HL-60/S4 (cell line): ENCODE measurements at regions not wholly inside any gene's neighbourhood (a gene's known extent, or its start where the extent isn't known, plus 50 kb on each side); places are given as distances from the start of the nearest gene placed in this dataset.

Experiments
- in situ Hi-C: fragments of 300-500 bp; cut with MboI; formaldehyde crosslinking; loops from 2 replicates; pipeline ENCODE4 v1.14.3; 2022; ENCODE audit warnings: low sequenced_read_pairs

DNA sequence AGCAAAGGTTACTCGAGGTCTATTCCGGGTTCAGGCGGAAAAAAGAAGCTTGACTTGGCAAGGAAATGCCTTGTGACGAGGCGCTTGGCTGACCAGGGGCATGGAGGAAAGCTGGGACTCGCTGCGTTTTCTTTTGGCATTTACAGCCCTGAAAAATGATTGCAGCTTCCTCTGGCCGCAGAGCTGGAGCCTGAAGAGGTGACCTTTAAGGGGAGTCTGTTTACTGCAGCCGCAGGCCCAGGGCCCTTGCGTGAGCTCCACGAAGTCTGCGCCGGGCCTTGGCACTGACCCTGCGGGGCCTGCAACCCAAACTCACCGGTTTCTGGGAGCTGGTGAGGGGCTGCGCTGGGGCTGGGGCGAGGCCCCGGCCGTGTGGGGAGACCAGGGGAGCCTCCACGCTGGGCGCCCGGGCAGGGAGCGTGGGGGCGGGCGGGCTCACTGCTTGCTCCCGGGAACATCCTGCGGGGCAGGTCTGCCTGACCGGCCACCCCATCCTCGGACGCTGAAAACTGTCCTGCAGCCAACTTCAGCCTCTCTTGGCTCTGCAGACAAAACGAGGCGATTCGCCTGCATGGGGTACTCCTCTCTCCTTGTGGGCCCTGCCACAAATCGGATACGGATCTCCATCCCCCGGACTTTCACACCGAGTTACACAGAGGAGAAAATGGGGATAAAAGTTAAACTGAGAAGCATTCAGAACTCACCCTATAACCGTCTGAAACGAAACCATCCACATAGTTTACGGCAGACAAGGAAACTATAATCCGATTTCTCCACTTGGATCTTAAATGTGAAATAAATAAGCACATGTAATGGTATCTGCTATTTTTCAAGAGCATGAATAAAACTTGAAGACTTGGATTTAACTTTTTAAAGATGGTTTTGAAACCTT lies 206.3 kb upstream of the FOXF1 start:
- in situ Hi-C loops: no loop called here

DNA sequence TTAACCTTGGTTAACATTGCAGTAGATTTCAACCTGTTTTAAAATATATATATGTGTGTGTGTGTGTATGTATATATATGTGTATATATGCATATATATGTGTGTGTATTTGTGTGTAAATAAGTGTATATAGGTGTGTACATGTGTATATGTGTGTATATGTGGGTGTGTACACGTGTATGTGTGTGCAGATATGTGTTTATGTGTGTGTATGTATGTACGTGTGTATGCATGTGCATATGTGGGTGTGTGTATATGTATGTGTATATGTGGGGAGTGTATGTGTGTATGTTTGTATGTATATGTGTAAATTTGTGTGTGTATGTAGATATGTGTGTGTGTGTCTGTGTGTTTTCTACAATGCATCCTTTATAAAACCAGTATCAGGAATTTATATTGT lies 205.5 kb upstream of the FOXF1 start:
- in situ Hi-C loops: no loop called here

DNA sequence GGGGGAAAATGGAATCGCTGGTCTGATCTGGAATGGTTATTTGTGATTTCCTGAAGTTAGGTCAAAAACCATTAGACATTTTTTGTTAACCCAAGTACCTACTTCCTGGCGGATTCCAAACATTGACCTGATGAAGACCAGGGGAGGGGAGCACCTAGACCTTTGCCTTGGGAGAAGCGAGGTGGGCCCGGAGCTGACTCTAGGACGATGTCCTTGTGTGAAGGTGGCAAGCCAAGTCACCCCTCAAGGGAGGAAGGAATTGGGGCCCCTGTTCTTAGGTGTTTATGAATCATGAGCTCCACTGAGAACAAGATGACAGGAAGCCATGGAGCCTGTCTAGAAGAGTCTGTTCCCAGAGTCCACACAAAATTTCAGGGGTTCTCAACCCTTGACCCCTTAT lies 204.9 kb upstream of the FOXF1 start:
- in situ Hi-C loops: no loop called here

DNA sequence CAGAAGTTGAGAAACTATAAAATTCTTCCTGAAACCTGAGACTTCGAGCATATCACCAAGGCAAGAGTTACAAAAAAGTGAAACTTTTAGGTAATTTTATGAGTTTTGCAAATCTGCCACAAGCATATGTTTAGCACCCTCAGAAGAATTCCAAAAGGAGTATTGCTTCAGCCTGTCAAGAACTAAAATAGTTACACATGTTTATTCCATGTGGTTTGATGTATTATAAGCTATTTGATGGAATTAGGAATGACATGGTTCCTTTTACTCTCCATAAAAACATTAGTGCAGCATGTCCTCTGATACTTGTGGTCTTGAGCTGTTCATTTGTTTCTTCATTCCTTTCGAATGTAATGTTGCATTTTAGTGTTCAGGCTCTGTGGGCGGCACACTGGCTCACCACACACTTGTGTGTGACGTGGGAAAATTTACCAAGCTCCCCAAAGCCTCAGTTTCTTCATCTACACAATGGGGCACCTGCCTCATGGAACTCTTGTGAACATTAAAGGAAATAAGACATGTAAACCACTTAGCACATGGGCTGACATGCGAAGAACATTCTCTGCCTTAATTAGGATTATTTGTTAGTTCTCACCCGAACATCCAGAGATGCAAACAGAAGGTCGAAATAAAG lies 204.2 kb upstream of the FOXF1 start:
- in situ Hi-C loops: no loop called here

DNA sequence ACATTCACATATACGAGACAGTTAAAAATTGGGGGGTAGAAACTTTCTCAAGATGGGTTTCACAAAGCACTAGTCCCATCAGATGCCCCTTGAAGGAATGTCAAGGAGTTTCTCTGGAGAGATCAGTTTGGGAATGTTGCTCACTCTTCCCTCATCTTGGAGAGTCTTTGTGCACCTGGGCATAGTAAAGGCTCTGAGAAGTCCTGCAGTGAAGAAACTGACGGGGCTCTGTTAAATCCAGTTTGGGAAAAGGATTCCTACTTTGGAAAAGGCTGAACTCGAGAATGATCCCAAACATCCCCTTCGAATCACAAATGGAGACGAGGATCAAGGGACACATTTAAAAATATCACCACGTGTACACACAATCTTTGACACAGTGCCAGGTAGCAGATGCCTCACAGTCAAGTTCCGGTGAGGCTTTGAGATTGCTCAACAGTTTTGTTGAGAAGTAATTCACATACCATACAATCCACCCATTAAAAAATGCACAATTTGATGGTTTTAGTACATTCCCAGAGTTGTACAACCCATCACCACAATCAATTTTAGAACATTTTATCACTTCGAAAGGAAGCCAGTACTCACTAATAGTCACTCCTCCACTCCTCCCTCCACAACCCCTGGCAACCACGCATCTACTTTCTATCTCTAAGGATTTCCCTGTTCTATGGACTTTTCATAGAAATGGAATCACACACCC lies 203.4 kb upstream of the FOXF1 start:
- in situ Hi-C loops: no loop called here

DNA sequence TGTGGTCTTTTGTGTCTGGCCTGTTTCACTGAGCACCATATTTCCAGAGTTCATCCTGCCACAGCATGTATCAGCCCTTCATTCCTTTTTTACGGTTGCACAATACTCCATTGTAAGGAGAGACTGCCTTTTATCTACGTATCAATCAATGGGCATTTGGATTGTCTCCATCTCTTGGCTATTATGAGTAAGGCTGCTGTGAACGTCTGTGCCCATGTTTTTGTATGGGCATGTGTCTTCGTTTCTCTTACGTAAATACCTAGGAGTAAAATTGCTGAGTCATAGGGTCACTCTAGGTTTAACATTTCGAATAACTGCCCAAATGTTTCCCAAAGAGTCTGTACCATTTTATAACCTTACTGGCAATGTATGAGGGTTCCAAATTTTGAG lies 202.8 kb upstream of the FOXF1 start:
- in situ Hi-C loops: no loop called here

DNA sequence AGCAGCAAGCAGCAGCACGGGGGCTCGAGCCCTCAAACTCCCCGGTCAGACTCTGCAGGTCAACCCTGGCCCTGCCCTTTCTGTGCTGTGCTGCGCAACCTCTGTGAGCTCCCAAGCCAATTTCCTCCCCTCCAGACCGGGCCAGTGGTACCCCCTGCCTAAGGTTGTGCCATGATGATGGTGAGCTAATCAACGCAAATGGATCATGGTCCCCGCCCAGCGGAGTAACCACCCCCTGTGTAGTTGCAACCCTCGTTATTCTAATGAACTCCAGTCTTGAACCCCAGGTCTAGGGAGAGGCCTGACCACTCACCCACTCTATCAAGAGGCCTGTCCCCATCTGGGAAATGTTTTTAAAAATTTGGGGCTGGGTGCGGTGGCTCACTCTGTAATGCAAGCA lies 201.8 kb upstream of the FOXF1 start:
- in situ Hi-C loops: no loop called here

DNA sequence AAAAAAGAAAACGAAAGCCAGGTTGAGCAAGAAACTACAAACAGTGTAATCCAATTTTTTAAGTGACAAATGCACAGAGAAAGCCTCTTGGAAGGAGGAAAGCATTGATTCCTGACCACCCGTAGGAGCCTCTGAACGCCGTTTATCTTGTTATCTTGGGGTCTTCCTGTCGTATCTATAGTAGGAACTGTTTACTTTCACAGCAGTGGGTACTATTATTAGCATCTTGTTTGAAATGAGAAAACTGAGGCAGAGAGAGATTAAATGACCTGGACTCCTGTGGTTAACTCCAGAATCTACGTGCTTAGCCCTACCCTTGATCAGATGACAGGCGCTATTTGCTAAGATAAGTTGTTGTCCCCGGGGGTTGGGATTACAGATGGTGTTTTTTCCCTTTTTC lies 196.7 kb upstream of the FOXF1 start:
- in situ Hi-C loops: no loop called here

DNA sequence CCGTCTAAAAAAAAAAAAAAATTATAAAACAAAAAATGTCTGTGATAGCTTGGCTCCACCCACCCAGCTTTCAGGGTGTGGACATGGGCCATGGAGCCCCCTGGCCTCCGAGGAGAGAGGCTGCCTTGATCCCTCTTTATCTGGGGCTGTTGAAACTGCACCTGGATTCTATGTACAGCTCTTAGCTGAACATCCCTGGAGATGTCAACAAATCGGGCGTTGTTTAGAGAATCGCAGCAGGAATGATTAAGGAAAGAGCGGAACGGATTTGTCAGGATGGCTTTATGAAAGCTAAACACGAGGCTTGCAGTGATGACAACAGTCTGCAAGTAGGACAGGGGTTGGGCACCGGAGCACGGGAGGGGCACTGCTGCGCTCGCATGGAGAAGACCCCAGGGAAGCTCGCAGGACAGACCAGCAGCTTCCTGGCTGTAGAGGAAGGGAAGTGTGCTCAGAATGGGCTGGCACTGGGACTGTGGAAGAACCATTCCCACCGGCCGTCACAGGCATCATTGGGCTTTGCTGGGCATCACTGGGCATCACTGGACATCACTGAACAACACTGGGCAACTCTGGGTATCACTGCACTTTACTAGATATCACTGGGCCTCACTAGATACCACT lies 195.8 kb upstream of the FOXF1 start:
- in situ Hi-C loops: no loop called here

DNA sequence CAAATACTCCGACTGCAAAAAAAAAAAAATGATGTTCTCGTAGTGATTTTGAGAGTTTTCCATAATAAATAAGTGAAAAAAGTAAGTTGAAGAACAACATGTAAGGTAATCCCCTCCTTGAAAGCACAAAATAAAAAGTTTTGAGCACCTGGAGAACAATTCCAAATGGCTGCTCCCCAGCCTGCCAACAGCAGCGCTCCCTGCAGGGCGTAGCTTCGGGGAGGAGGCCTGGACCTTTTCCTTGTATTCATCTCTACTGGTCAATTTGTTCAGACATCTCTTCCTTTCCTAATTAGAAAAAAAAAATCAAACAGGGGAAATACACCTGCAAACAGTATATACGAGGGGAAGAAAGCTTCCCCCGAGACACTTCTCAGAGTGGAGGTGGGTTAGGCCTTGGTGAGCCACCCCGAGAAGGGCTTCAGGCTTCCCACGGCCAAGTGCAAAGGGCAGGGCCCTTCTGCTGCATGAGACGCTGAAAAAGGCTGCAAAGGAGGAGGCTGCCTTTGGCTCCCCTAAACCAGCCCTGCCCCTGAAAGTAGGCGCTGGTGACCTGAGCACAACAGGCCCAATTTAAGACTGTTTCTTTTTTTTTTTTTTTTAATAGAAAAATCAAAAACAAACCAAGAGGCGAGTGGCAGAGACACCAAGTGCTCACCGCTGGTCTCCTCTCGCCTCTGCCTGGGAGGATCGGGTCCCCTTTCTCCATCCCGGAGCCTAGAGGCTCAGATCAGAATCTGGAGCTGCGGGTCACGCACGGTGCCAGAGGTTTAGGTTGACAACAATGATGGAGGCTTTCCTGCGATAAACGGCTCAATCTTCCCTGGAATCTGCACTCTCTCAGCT lies 193.1 kb upstream of the FOXF1 start:
- in situ Hi-C loops: no loop called here

DNA sequence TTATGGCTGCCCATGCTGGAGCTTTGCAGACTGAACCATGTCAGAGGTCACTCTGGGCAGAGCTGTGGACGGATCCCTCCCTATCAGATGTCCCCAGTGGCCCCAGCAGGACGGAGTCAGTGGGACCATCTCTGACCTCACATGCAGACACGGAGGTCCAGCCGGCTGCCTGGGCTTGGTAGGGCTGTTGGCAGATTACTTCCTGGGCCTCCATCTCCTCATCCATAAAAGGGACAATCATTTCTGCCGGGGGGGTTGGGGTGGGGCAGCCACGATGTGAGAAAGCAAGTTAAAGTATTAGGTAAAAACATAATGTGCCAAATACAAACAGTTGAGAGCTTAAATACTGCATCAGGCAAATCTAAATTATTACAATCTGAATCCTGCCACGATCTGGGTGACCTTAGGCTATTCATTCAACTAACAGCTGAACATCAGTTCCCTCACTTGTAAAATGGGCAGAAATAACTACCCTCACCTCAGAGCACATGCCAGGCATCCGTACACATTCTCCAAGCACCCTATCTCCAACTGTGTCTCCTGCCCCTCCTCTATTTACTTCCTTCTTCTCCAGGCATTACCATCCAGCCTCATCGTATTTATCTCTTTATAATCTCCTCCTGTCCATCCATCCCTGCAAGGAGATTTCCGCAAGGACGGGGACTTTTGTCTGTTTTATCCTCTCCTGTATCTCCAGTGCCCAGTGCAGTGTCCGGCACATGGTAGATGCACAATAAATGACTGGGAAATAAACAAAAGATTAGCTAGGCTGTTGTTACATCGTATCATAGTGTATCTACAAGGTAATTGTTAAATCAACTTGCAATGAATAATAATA lies 192.3 kb upstream of the FOXF1 start:
- in situ Hi-C loops: no loop called here

DNA sequence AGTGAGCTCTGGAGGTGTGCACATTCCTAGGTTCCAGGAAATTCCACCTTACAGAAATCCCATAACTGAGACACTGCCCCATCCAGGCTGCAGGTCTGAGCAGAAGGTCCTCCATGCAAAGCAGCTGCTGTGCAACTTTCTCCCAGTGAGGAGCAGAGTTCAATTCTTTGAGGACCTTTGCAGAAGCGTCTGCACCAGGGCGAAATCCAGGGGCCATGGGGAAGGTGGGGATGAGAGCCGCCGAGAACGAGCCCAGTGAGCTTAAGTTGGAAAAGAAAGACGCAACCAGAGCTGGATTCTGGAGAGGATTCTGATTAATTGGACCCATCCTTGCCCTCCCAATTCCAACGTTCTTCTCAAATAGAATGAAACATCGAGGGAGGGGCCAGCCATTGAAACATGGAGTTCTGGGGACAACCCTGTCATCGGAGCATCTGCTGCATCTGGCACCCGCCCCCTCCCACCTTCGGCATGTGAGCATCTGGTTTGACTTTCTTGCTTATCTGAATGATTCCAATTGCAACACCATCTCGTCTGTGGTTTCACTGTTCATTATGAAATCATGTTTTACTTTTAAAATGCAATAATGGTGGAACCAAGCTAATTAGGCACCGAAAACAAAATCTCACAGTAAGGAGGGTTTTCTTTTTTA lies 190.6 kb upstream of the FOXF1 start:
- in situ Hi-C loops: no loop called here

DNA sequence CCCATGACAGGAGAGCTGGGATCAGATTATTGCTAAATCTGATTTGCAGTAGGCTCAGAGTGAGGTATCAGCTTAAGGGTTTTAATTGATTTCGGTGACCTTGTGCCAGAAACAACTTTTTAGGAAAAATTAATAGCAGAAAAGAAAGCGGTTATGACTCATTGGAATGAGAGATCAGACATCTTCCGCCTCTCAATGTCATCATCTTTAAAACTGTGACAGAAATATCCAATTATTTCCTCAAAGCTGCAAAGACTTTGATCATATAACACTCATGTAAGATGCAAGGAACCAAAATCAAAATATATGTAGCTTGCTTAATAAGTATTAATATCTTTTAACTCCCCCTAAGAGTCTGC lies 190.1 kb upstream of the FOXF1 start:
- in situ Hi-C loops: no loop called here

DNA sequence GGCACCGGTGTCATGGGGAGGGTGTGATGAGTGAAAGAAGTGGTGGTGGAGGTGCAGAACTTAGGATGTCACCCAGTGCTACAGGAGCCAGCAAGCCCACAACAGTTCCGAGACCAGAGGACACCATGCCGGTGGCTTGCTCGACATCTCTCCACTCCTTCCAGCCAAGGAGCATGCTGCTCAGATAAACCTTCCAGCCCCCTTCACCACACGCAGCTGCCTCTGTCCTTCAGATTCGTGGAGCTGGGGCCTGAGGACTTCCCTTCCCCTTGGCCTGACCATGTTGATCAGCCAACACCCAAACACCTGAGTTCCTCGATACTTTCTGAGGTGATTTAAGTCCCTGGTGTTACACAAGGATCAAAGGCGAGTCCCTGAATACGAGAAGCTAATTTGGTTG lies 188.8 kb upstream of the FOXF1 start:
- in situ Hi-C loops: no loop called here

DNA sequence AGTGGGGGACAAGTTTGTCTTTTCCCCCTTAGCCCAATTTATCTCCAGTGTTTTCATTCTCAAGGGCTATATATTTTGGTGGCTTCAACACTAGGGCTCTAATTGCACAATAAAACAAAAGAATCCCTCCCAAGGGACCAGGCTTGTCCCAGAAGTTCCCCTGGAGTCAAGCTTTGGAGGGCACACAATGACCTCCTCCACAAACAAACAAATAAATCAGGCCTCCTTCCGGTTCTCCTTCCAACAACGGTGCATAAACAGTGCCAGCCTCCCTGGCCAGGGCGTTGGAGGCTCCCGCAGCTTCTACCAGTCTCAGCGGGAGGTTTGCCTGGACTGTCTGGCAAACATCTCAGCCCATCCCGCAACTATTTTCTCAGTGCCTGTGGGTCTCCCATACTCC lies 188.0 kb upstream of the FOXF1 start:
- in situ Hi-C loops: no loop called here

DNA sequence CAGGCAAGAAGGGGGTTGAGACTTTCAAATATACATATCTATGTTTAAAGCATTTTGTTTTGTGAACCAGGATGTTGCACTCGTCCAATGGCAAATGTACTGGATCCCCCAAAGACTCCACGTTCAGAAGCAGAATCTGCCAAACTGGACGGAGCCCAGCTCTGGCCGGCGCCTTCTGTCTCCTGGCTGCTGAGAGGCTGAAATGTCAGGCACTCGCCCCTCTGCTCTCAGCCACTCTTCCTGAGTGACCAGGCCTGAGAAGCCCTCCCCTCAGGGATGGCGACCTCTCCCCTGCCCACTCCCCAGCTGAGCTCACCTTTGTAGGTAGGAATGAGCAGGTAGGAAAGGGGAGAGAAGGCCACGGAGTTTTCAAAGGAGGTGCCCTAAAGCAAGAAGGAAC lies 187.5 kb upstream of the FOXF1 start:
- in situ Hi-C loops: no loop called here

DNA sequence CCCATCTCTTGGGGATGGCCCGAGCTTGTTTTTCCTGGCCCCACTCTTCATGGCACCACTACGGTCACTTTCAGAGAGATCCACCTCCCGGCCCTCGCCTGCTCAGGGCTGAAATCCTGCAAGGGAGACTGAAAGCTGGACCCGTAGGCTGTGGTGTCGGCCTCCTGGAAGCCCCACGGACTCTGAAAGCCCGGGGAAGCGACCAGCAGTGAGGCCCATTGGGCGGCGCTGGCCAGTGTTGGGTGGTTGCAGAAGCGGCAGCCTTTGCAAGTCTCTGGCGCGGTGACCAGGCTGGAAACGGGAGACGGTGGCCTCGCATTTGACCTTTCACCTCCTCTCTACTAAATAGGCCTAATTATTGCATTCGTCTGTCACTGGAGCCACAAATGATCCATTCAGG lies 186.0 kb upstream of the FOXF1 start:
- in situ Hi-C loops: no loop called here

DNA sequence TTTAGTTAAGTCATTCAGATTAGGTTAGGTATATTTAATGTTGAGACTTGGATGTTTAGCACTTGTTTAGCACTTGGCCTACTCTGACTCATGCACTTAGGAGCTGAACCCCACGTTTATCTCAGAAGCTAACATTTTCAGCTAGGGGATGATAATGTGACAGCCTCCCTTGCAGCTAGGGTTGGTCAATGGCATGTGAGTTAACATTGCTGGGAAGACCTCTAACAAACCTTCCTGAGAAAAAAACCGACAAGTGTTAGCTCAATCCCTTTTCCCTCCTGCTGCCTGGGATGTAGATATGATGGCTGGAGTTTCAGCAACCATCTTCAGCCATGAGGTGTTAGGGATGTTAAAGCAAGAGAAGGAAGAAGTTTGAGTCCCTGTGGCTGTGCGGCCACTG lies 185.0 kb upstream of the FOXF1 start:
- in situ Hi-C loops: no loop called here

DNA sequence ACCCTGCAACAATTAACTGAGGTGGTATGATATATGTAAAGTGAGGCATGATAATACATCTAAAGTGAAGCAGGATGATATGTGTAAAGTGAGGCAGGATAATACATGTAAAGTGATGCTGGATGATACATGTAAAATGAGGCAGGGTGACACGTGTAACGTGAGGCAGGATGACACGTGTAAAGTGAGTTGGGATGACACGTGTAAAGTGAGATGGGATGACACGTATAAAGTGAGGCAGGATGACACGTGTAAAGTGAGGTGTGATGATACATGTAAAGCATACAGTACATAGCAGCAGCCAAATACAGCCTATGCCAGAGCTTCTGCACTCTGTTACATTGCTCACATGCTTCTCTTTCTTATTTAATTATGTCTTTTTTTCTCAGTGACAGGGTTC lies 184.4 kb upstream of the FOXF1 start:
- in situ Hi-C loops: no loop called here
